Colonic mucosa (tissue), 4 donors: ENCODE measurements at regions not wholly inside any gene's neighbourhood (a gene's known extent, or its start where the extent isn't known, plus 50 kb on each side); places are given as distances from the start of the nearest gene placed in this dataset.

Experiments
- DNase-seq: peaks from one replicate; pipeline ENCODE4 v3.0.0-alpha.2; 2020
- H3K27ac ChIP-seq: fragments of 200-600 bp; one replicate; pipeline ENCODE4 v1.8.0; 2021
- H3K27me3 ChIP-seq: fragments of 200-600 bp; one replicate; pipeline ENCODE4 v1.8.0; 2021
- H3K36me3 ChIP-seq: fragments of 200-600 bp; one replicate; pipeline ENCODE4 v1.8.0; 2021
- H3K4me1 ChIP-seq: fragments of 200-600 bp; one replicate; pipeline ENCODE4 v1.8.0; 2021; ENCODE audit warnings: mild to moderate bottlenecking
- H3K4me3 ChIP-seq: fragments of 200-600 bp; one replicate; pipeline ENCODE4 v1.8.0; 2021
- H3K9ac ChIP-seq, 2 donors: one replicate each; pipeline ENCODE4 v1.7.0; 2013; ENCODE audit warnings: control low read depth in 2 of 2, low read depth in 2 of 2, low read length in 2 of 2
- H3K9me3 ChIP-seq: fragments of 200-600 bp; one replicate; pipeline ENCODE4 v1.8.0; 2021
- CTCF ChIP-seq: fragments of 200-600 bp; IDR thresholded peaks from one replicate; pipeline ENCODE4 v1.8.0; 2022; ENCODE audit warnings: antibody characterized with exemption, mild to moderate bottlenecking
- intact Hi-C: fragments of 100-400 bp; cut with DNase I; formaldehyde crosslinking; loops from one replicate; pipeline ENCODE4 v1.14.1; 2022
- donor health status: healthy.
- donor health status: DM: no; HTN: no; CAD: no.
- donor health status: DM: no; HTN: no; CAD: no.

- intact Hi-C loops = no loop called here
- no peak overlapping the region for H3K9ac ChIP-seq
- no peak for TF ChIP-seq CTCF
- H3K4me3 ChIP-seq = no peak overlapping the region
- H3K27me3 ChIP-seq = no peaks in the 10 kb centered on the region
- no peak for DNase-seq
- no peak overlapping the region for H3K27ac ChIP-seq
- H3K36me3 ChIP-seq = no peaks in the 10 kb centered on the region
- no peaks in the 10 kb centered on the region for H3K4me1 ChIP-seq
- no peaks in the 10 kb centered on the region for H3K9me3 ChIP-seq
These were observed 100.3 kb upstream of the MBOAT2 start for GRCh38 chr2:9103663-9104277.

GRCh38 chr2:9102861-9103662 lies 99.6 kb upstream of the MBOAT2 start:
- H3K9me3 ChIP-seq = no peaks in the 10 kb centered on the region
- H3K27me3 ChIP-seq = no peaks in the 10 kb centered on the region
- no peak overlapping the region for H3K9ac ChIP-seq
- TF ChIP-seq CTCF = no peak
- H3K4me3 ChIP-seq = no peak overlapping the region
- no peak overlapping the region for H3K27ac ChIP-seq
- no peaks in the 10 kb centered on the region for H3K36me3 ChIP-seq
- intact Hi-C loops = no loop called here
- peak; percentile 73 for DNase-seq
- H3K4me1 ChIP-seq = no peaks in the 10 kb centered on the region

GRCh38 chr2:9101763-9102425 lies 98.4 kb upstream of the MBOAT2 start:
- intact Hi-C loops = no loop called here
- Histone ChIP-seq H3K4me1 (no peaks in the 10 kb centered on the region), H3K36me3 (no peaks in the 10 kb centered on the region), H3K9me3 (no peaks in the 10 kb centered on the region), H3K27me3 (no peaks in the 10 kb centered on the region), H3K27ac (no peak overlapping the region), H3K9ac (no peak overlapping the region), H3K4me3 (no peak overlapping the region)
- DNase-seq = no peak
- TF ChIP-seq CTCF = no peak

GRCh38 chr2:9100080-9100876 lies 96.8 kb upstream of the MBOAT2 start:
- H3K27me3 ChIP-seq = no peaks in the 10 kb centered on the region
- DNase-seq = no peak
- no peak overlapping the region for H3K9ac ChIP-seq
- H3K27ac ChIP-seq = no peak overlapping the region
- no peaks in the 10 kb centered on the region for H3K4me1 ChIP-seq
- TF ChIP-seq CTCF = no peak
- H3K9me3 ChIP-seq = no peaks in the 10 kb centered on the region
- H3K36me3 ChIP-seq = no peaks in the 10 kb centered on the region
- no peak overlapping the region for H3K4me3 ChIP-seq
- intact Hi-C loops = no loop called here

GRCh38 chr2:9099341-9099751 lies 95.9 kb upstream of the MBOAT2 start:
- H3K9me3 ChIP-seq = no peaks in the 10 kb centered on the region
- H3K4me1 ChIP-seq = no peaks in the 10 kb centered on the region
- no peak overlapping the region for H3K27ac ChIP-seq
- H3K9ac ChIP-seq = no peak overlapping the region
- no peak for DNase-seq
- intact Hi-C loops = no loop called here
- H3K4me3 ChIP-seq = no peak overlapping the region
- no peaks in the 10 kb centered on the region for H3K36me3 ChIP-seq
- H3K27me3 ChIP-seq = no peaks in the 10 kb centered on the region
- TF ChIP-seq CTCF = no peak
